HL-60 (cell line): ENCODE measurements at regions not wholly inside any gene's neighbourhood (a gene's known extent, or its start where the extent isn't known, plus 50 kb on each side); places are given as distances from the start of the nearest gene placed in this dataset.

Source experiments
- DNase-seq, 2 experiments: peaks; one replicate each; pipeline ENCODE4 v3.0.0-alpha.2; 2010 to 2020; ENCODE audit warnings: low read depth in 1 of 2, low spot score in 1 of 2
- H3K27ac ChIP-seq: fragments of 250-450 bp; sonication (Bioruptor Pico); replicated peaks from 2 replicates; pipeline ENCODE4 v1.5.1; 2020; ENCODE audit warnings: mild to moderate bottlenecking, moderate library complexity
- H3K27me3 ChIP-seq: fragments of 250-450 bp; sonication (Bioruptor Pico); 2 replicates; pipeline ENCODE4 v1.5.1; 2021; ENCODE audit warnings: mild to moderate bottlenecking, moderate library complexity; ENCODE audit not compliant: insufficient read depth, poor library complexity, severe bottlenecking
- H3K4me3 ChIP-seq: replicated peaks from 2 replicates; pipeline ENCODE4 v1.5.1; 2011; ENCODE audit warnings: mild to moderate bottlenecking, control low read depth, low read length; ENCODE audit not compliant: insufficient read depth
- GABPA ChIP-seq: IDR thresholded peaks from 2 replicates; pipeline ENCODE4 v1.6.1; 2012; ENCODE audit warnings: low read depth
- POLR2AphosphoS5 ChIP-seq: IDR thresholded peaks from 2 replicates; pipeline ENCODE4 v1.6.1; 2012; ENCODE audit warnings: low read depth
- SPI1 ChIP-seq: IDR thresholded peaks from 2 replicates; pipeline ENCODE4 v1.6.1; 2012; ENCODE audit warnings: low read depth, mild to moderate bottlenecking, borderline replicate concordance
- TF ChIP-seq, protein P1 (sequence below): IDR thresholded peaks from one replicate; pipeline ENCODE4 v1.5.1; 2011; ENCODE audit warnings: low read length, control low read depth, inconsistent platforms; ENCODE audit not compliant: insufficient read depth
- TF ChIP-seq, protein P2 (sequence below): IDR thresholded peaks from 2 replicates; pipeline ENCODE4 v1.6.1; 2012; ENCODE audit warnings: low read depth; ENCODE audit not compliant: insufficient replicate concordance

DNA sequence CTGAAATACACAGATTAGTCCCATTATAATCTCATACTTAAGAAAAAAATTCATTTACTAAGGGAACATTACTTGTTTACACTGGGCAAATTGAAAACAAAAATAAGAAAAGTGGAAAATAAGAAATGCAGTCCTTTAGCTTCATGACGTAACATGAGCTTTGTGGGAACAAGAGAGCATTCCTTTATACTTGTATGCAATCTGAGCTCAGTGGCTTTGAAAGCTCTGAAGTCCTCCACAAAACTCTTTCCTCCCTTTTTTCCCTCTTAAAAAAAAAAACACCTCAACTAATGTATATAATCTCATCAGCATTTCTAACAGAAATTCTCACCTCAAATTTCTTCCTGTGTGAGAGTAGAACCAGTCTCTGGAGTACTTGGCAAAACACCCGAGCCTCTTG lies 76.9 kb upstream of the OTX2 start:
- TF ChIP-seq, protein P1, sequence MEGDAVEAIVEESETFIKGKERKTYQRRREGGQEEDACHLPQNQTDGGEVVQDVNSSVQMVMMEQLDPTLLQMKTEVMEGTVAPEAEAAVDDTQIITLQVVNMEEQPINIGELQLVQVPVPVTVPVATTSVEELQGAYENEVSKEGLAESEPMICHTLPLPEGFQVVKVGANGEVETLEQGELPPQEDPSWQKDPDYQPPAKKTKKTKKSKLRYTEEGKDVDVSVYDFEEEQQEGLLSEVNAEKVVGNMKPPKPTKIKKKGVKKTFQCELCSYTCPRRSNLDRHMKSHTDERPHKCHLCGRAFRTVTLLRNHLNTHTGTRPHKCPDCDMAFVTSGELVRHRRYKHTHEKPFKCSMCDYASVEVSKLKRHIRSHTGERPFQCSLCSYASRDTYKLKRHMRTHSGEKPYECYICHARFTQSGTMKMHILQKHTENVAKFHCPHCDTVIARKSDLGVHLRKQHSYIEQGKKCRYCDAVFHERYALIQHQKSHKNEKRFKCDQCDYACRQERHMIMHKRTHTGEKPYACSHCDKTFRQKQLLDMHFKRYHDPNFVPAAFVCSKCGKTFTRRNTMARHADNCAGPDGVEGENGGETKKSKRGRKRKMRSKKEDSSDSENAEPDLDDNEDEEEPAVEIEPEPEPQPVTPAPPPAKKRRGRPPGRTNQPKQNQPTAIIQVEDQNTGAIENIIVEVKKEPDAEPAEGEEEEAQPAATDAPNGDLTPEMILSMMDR, result no peak
- no peak for TF ChIP-seq SPI1
- no peak for TF ChIP-seq POLR2AphosphoS5
- TF ChIP-seq, protein P2, sequence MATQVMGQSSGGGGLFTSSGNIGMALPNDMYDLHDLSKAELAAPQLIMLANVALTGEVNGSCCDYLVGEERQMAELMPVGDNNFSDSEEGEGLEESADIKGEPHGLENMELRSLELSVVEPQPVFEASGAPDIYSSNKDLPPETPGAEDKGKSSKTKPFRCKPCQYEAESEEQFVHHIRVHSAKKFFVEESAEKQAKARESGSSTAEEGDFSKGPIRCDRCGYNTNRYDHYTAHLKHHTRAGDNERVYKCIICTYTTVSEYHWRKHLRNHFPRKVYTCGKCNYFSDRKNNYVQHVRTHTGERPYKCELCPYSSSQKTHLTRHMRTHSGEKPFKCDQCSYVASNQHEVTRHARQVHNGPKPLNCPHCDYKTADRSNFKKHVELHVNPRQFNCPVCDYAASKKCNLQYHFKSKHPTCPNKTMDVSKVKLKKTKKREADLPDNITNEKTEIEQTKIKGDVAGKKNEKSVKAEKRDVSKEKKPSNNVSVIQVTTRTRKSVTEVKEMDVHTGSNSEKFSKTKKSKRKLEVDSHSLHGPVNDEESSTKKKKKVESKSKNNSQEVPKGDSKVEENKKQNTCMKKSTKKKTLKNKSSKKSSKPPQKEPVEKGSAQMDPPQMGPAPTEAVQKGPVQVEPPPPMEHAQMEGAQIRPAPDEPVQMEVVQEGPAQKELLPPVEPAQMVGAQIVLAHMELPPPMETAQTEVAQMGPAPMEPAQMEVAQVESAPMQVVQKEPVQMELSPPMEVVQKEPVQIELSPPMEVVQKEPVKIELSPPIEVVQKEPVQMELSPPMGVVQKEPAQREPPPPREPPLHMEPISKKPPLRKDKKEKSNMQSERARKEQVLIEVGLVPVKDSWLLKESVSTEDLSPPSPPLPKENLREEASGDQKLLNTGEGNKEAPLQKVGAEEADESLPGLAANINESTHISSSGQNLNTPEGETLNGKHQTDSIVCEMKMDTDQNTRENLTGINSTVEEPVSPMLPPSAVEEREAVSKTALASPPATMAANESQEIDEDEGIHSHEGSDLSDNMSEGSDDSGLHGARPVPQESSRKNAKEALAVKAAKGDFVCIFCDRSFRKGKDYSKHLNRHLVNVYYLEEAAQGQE, result no peak
- TF ChIP-seq GABPA, result no peak
- H3K27ac ChIP-seq, result no peak overlapping the region
- no peak for DNase-seq
- H3K27me3 ChIP-seq, result no peaks in the 10 kb centered on the region
- H3K4me3 ChIP-seq, result no peak overlapping the region

DNA sequence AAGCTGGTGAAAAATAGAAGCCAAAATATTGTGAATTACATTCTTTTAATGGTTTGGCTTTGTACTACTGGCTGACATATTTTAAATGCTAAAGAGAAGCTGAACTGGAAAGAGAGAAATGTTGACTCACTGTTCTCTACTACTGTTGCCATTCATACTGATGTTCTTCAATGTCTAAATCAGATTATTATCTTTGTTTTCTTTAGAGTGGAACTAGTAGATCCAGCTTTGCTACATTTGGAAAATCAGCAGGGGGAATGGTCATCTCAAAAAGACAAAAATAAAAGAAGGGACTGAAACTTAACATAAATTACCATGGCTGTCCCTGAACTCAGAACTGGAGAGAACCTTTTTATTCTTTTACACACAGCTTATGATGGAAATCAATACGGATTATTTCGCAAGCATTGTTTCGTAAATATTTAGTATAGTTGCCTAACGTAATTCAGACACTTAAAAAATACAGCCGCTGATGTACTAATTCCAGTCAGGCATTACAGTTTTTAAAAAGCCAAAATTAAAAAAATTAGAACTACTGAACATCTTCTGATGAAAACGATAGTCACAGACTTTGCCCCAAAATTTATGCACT lies 76.3 kb upstream of the OTX2 start:
- Histone ChIP-seq H3K27me3 (no peaks in the 10 kb centered on the region), H3K27ac (no peak overlapping the region), H3K4me3 (no peak overlapping the region)
- TF ChIP-seq, protein P2, result no peak
- no peak for TF ChIP-seq SPI1
- DNase-seq, result no peak

DNA sequence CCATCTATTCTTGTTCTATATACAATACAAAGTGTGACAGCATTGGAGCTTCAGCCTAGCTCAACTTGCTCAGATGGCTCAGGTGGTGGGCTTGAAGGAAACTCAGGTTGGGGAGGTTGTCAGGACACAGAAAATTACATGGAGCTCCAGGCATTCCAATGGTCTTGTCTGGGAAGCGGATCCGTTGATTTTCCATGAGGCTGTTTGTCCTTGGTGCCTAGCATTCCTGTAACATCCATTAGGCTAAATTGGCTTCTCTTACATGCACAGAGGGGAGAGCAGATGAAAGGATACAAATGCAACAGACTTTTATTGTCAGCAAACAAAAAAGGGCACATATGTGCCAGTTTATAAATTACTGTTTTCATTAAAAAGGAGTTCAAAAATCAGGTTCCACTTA lies 75.5 kb upstream of the OTX2 start:
- no peaks in the 10 kb centered on the region for H3K27me3 ChIP-seq
- no peak for DNase-seq
- TF ChIP-seq SPI1 (no peak), GABPA (no peak), POLR2AphosphoS5 (no peak)
- TF ChIP-seq, protein P2, result no peak
- TF ChIP-seq, protein P1, result no peak
- H3K4me3 ChIP-seq, result no peak overlapping the region
- no peak overlapping the region for H3K27ac ChIP-seq
